GM12892 (cell line): ENCODE measurements at regions not wholly inside any gene's neighbourhood (a gene's known extent, or its start where the extent isn't known, plus 50 kb on each side); places are given as distances from the start of the nearest gene placed in this dataset.

ENCODE experiments used
- POLR2A ChIP-seq: IDR thresholded peaks from 2 replicates; pipeline ENCODE4 v1.6.1; 2011; ENCODE audit warnings: low read depth, low read length, control low read depth
- POLR2AphosphoS5 ChIP-seq: IDR thresholded peaks from 2 replicates; pipeline ENCODE4 v1.6.1; 2011; ENCODE audit warnings: low read depth, low read length, control low read depth

GRCh38 chr6:140874066-140874465 is 1258.7 kb upstream of the GJE1 start:
- TF ChIP-seq POLR2A, result no peak
- no peak for TF ChIP-seq POLR2AphosphoS5
